ENCODE measurements at regions not wholly inside any gene's neighbourhood (a gene's known extent, or its start where the extent isn't known, plus 50 kb on each side); places are given as distances from the start of the nearest gene placed in this dataset.

DNA sequence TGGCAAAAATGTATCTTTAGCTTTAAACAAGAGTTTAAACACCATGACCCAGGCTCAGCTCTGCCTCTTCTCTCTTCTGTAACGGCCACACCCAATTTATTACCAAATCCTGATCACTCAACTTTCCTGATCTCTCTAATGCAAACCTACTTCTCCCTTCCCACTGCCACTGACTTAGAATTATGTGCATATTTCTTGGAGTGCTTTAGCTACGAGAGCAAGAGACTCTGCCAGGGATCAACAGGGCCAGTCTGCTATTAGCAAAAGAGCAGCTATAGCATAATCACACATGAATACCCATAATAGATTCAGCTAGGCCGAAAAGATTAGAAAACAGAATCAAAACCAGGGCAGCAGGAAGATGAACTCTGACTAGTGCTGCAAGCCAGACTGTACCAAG is 215.5 kb downstream of the MRPL39 start:
- Histone ChIP-seq H3K9ac (replicated peaks in 1 of 4; ENCODE audit: extremely low read depth in 1 of 4, low read depth in 3 of 4, low read length in 3 of 4) (no peak overlapping the region), H4K20me1 (replicated peaks in 1 of 2; ENCODE audit: control insufficient read depth in 1 of 2, insufficient read depth in 2 of 2, low read length in 2 of 2) (no peaks in the 10 kb centered on the region), H3K23ac (ENCODE audit: insufficient read length) (no peak overlapping the region), H3K4ac (replicated peaks; ENCODE audit: insufficient read length, low read depth, low read length) (no peak overlapping the region), H3K23me2 (ENCODE audit: low read depth, low read length) (no peaks in the 10 kb centered on the region), H3K27ac (ENCODE audit: low read depth, low read length) (no peak overlapping the region), H2AK5ac (ENCODE audit: low read depth, low read length) (no peak overlapping the region), H3K14ac (ENCODE audit: insufficient read length) (no peak overlapping the region), H3K4me1 (replicated peaks in 1 of 4; ENCODE audit: control insufficient read depth in 3 of 4, insufficient read depth in 4 of 4, low read length in 3 of 4) (no peaks in the 10 kb centered on the region), H3K4me3 (ENCODE audit: extremely low read depth in 1 of 4, insufficient read depth in 2 of 4, low read depth in 3 of 4, low read length in 4 of 4) (no peak overlapping the region), H2AFZ (ENCODE audit: low read length) (no peak overlapping the region), H4K91ac (replicated peaks; ENCODE audit: insufficient read length, low read length) (no peak overlapping the region), H2BK20ac (ENCODE audit: low read length) (no peak overlapping the region), H2BK12ac (ENCODE audit: low read depth, low read length) (no peak overlapping the region), H4K5ac (ENCODE audit: insufficient read length, low read depth, low read length) (no peak overlapping the region), H2BK120ac (replicated peaks; ENCODE audit: low read depth, low read length) (no peak overlapping the region), H4K8ac (ENCODE audit: extremely low read depth, insufficient read depth, low read length) (no peak overlapping the region), H3K9me3 (ENCODE audit: insufficient read depth in 2 of 2, low read depth in 1 of 2, low read length in 1 of 2) (no peaks in the 10 kb centered on the region), H3K4me2 (ENCODE audit: insufficient read depth in 1 of 2, low read depth in 2 of 2, low read length in 2 of 2) (no peak overlapping the region), H3K36me3 (ENCODE audit: control insufficient read depth in 2 of 4, insufficient read depth in 4 of 4, low read length in 3 of 4) (no peaks in the 10 kb centered on the region; a peak in 1 of 8 replicates), H3K79me1 (ENCODE audit: low read depth, low read length) (no peaks in the 10 kb centered on the region), H3K56ac (replicated peaks; ENCODE audit: insufficient read length, low read depth, low read length) (no peak overlapping the region), H3K18ac (ENCODE audit: extremely low read depth, low read length) (no peak overlapping the region), H3K27me3 (replicated peaks in 1 of 4; ENCODE audit: control insufficient read depth in 3 of 4, extremely low read depth in 1 of 4, insufficient read depth in 3 of 4, low read length in 3 of 4) (no peaks in the 10 kb centered on the region), H2BK5ac (ENCODE audit: low read depth, low read length) (no peak overlapping the region), H3K79me2 (ENCODE audit: control insufficient read depth in 1 of 2, insufficient read depth in 2 of 2, low read length in 2 of 2) (no peaks in the 10 kb centered on the region), H2BK15ac (ENCODE audit: low read length) (no peak overlapping the region)
- DNase-seq (ENCODE audit: low read depth in 1 of 2, low spot score in 2 of 2) (no peak), FAIRE-seq (no peak)
- 89% methylated on average over 3 of the region's 3 CpGs; no CpG with 5 or more reads in 1 of the 2 experiments for WGBS, 2 experiments (ENCODE audit: extremely low coverage in 1 of 2, insufficient coverage in 1 of 2, insufficient read length in 1 of 2, insufficient replicate concordance in 2 of 2, low coverage in 1 of 2, low lambda C conversion rate in 2 of 2, missing lambda C conversion rate in 1 of 2)
- ChIA-PET POLR2A (ENCODE audit: partially characterized antibody) (no interaction called here), CTCF (ENCODE audit: partially characterized antibody) (interaction anchor here (1.2 to 1.6 kb wide), 2 partner anchors 78 to 108 kb away, joined by 5 read pairs; no protein-coding TSS in a partner anchor)
- no peak for TF ChIP-seq TBP (IDR thresholded peaks at IDR 0.05; ENCODE audit: low read depth, low read length)
- TF ChIP-seq NRF1 (IDR thresholded peaks at IDR 0.05; ENCODE audit: low read depth, low read length) = no peak
- TF ChIP-seq KDM5A (IDR thresholded peaks at IDR 0.05; ENCODE audit: low read length) = no peak
- no peak for TF ChIP-seq SIN3A (conservative IDR thresholded peaks at IDR 0.05 in 1 of 2, IDR thresholded peaks at IDR 0.05 in 1 of 2; ENCODE audit: low read depth in 1 of 2, low read length in 2 of 2)
- TF ChIP-seq RFX5 (IDR thresholded peaks at IDR 0.05; ENCODE audit: borderline replicate concordance, low read depth, low read length) = no peak
- no peak for TF ChIP-seq CHD2 (IDR thresholded peaks at IDR 0.05; ENCODE audit: low read length)
- TF ChIP-seq SRF (IDR thresholded peaks at IDR 0.05; ENCODE audit: low read depth, low read length) = no peak
- TF ChIP-seq SP4 (IDR thresholded peaks at IDR 0.05; ENCODE audit: low read length) = no peak
- TF ChIP-seq CBX8 (IDR thresholded peaks at IDR 0.05; ENCODE audit: borderline replicate concordance, low read depth, low read length) = no peak
- no peak for TF ChIP-seq RNF2 (IDR thresholded peaks at IDR 0.05; ENCODE audit: borderline replicate concordance, low read depth, low read length, missing control alignments, poor library complexity, severe bottlenecking)
- TF ChIP-seq NANOG (IDR thresholded peaks at IDR 0.05; ENCODE audit: insufficient read depth, low read depth, low read length, poor library complexity, severe bottlenecking) = no peak
- no peak for TF ChIP-seq GTF2F1 (IDR thresholded peaks at IDR 0.05; ENCODE audit: borderline replicate concordance, low read depth, low read length)
- no peak for TF ChIP-seq POLR2AphosphoS5 (IDR thresholded peaks at IDR 0.05; ENCODE audit: low read depth, low read length)
